DOHH2 (cell line): ENCODE measurements at regions not wholly inside any gene's neighbourhood (a gene's known extent, or its start where the extent isn't known, plus 50 kb on each side); places are given as distances from the start of the nearest gene placed in this dataset.

Experiments used
- H3F3A ChIP-seq: fragments of 200-600 bp; sonication (generic), shearing (Covaris generic); 2 replicates; pipeline ENCODE4 v1.6.0; 2016; ENCODE audit warnings: antibody characterized with exemption, mild to moderate bottlenecking; ENCODE audit not compliant: control insufficient read depth, insufficient read depth
- H3K27ac ChIP-seq: fragments of 200-600 bp; sonication (generic); 2 replicates; pipeline ENCODE4 v1.5.1; 2014; ENCODE audit warnings: low read depth, mild to moderate bottlenecking, low read length, moderate library complexity
- H3K27me3 ChIP-seq: fragments of 200-600 bp; sonication (generic); 2 replicates; pipeline ENCODE4 v1.6.1; 2014; ENCODE audit warnings: mild to moderate bottlenecking, low read length, mixed read lengths; ENCODE audit not compliant: control insufficient read depth
- H3K36me3 ChIP-seq: fragments of 200-600 bp; sonication (generic); 2 replicates; pipeline ENCODE4 v1.6.1; 2014; ENCODE audit warnings: mild to moderate bottlenecking, low read length, moderate library complexity, mixed read lengths; ENCODE audit not compliant: control insufficient read depth
- H3K4me1 ChIP-seq: fragments of 200-600 bp; sonication (generic); 2 replicates; pipeline ENCODE4 v1.6.1; 2014; ENCODE audit warnings: mild to moderate bottlenecking, low read length, mixed read lengths; ENCODE audit not compliant: control insufficient read depth
- H3K4me2 ChIP-seq: fragments of 200-600 bp; sonication (generic); 2 replicates; pipeline ENCODE4 v1.6.0; 2014; ENCODE audit warnings: mild to moderate bottlenecking, low read length, moderate library complexity
- H3K4me3 ChIP-seq: fragments of 200-600 bp; sonication (generic); 2 replicates; pipeline ENCODE4 v1.5.1; 2014; ENCODE audit warnings: mild to moderate bottlenecking, low read length, mixed read lengths
- H3K79me2 ChIP-seq: fragments of 200-600 bp; sonication (generic); 2 replicates; pipeline ENCODE4 v1.6.1; 2014; ENCODE audit warnings: mild to moderate bottlenecking, low read length, mixed read lengths; ENCODE audit not compliant: control insufficient read depth
- H3K9me2 ChIP-seq: fragments of 200-600 bp; sonication (generic); replicated peaks from 2 replicates; pipeline ENCODE4 v1.6.1; 2014; ENCODE audit warnings: mild to moderate bottlenecking, low read length, mixed read lengths; ENCODE audit not compliant: control insufficient read depth
- H3K9me3 ChIP-seq: fragments of 200-600 bp; sonication (generic); 2 replicates; pipeline ENCODE4 v1.6.1; 2014; ENCODE audit warnings: antibody characterized with exemption, low read length, mixed read lengths; ENCODE audit not compliant: control insufficient read depth, insufficient read depth
- H4K20me1 ChIP-seq: fragments of 200-600 bp; sonication (generic); 2 replicates; pipeline ENCODE4 v1.6.0; 2014; ENCODE audit warnings: low read depth, mild to moderate bottlenecking, antibody characterized with exemption, low read length, moderate library complexity; ENCODE audit not compliant: control insufficient read depth, insufficient read depth
- CTCF ChIP-seq: fragments of 200-600 bp; sonication (generic); IDR thresholded peaks from one replicate; pipeline ENCODE4 v1.5.1; 2014; ENCODE audit warnings: antibody characterized with exemption, mild to moderate bottlenecking, low read depth, low read length; ENCODE audit not compliant: poor library complexity, severe bottlenecking
- EZH2phosphoT487 ChIP-seq: fragments of 200-600 bp; sonication (generic); IDR thresholded peaks from 2 replicates; pipeline ENCODE4 v1.6.1; 2017; ENCODE audit warnings: borderline replicate concordance, mild to moderate bottlenecking, antibody characterized with exemption, low read length, moderate library complexity, mixed read lengths

- Histone ChIP-seq H3K9me2 (no peaks in the 10 kb centered on the region), H3K4me1 (no peaks in the 10 kb centered on the region), H3K79me2 (no peaks in the 10 kb centered on the region), H3K27ac (no peak overlapping the region), H3K36me3 (no peaks in the 10 kb centered on the region), H3K27me3 (no peaks in the 10 kb centered on the region), H4K20me1 (no peaks in the 10 kb centered on the region), H3F3A (no peaks in the 10 kb centered on the region), H3K4me2 (no peak overlapping the region), H3K4me3 (no peak overlapping the region), H3K9me3 (no peaks in the 10 kb centered on the region)
- TF ChIP-seq CTCF = no peak
- no peak for TF ChIP-seq EZH2phosphoT487
Measured at GRCh38 chr4:64935469-64936001, 526.3 kb upstream of the TECRL start.

- no peak overlapping the region for H3K4me3 ChIP-seq
- no peak for TF ChIP-seq EZH2phosphoT487
- TF ChIP-seq CTCF = no peak
- no peak overlapping the region for H3K27ac ChIP-seq
- H3K4me1 ChIP-seq = no peaks in the 10 kb centered on the region
- no peaks in the 10 kb centered on the region for H3K79me2 ChIP-seq
- H3K4me2 ChIP-seq = no peak overlapping the region
- no peaks in the 10 kb centered on the region for H4K20me1 ChIP-seq
- H3F3A ChIP-seq = no peaks in the 10 kb centered on the region
- H3K27me3 ChIP-seq = no peaks in the 10 kb centered on the region
- H3K36me3 ChIP-seq = no peaks in the 10 kb centered on the region
- H3K9me3 ChIP-seq = no peaks in the 10 kb centered on the region
- no peaks in the 10 kb centered on the region for H3K9me2 ChIP-seq
Measured at GRCh38 chr4:64911846-64912245, 502.6 kb upstream of the TECRL start.

- H3K4me2 ChIP-seq = no peak overlapping the region
- no peaks in the 10 kb centered on the region for H3F3A ChIP-seq
- H3K79me2 ChIP-seq = no peaks in the 10 kb centered on the region
- H3K27ac ChIP-seq = no peak overlapping the region
- H3K4me1 ChIP-seq = no peaks in the 10 kb centered on the region
- no peaks in the 10 kb centered on the region for H4K20me1 ChIP-seq
- no peaks in the 10 kb centered on the region for H3K27me3 ChIP-seq
- TF ChIP-seq EZH2phosphoT487 (no peak), CTCF (no peak)
- H3K4me3 ChIP-seq = no peak overlapping the region
- H3K36me3 ChIP-seq = no peaks in the 10 kb centered on the region
- no peaks in the 10 kb centered on the region for H3K9me2 ChIP-seq
- no peaks in the 10 kb centered on the region for H3K9me3 ChIP-seq
Measured at GRCh38 chr4:64903986-64904385, 494.7 kb upstream of the TECRL start.
